WTC11 (cell line): ENCODE measurements at regions not wholly inside any gene's neighbourhood (a gene's known extent, or its start where the extent isn't known, plus 50 kb on each side); places are given as distances from the start of the nearest gene placed in this dataset.

Experiments used
- SP1 ChIP-seq: sonication (generic); formaldehyde crosslinking; conservative IDR thresholded peaks from 2 replicates; pipeline ENCODE4 v1.8.1; 2022; ENCODE audit warnings: missing genetic modification reagents
- TF ChIP-seq, protein P1 (sequence below): sonication (generic); formaldehyde crosslinking; conservative IDR thresholded peaks from 2 replicates; pipeline ENCODE4 v1.8.1; 2022; ENCODE audit warnings: mild to moderate bottlenecking, missing genetic modification reagents
- TF ChIP-seq, protein P2 (sequence below): fragments of 200-600 bp; IDR thresholded peaks from 2 replicates; pipeline ENCODE4 v1.8.0; 2022; ENCODE audit warnings: antibody characterized with exemption

GRCh38 chr12:114735011-114735410 is 51.0 kb upstream of the TBX3 start:
- TF ChIP-seq, protein P1, sequence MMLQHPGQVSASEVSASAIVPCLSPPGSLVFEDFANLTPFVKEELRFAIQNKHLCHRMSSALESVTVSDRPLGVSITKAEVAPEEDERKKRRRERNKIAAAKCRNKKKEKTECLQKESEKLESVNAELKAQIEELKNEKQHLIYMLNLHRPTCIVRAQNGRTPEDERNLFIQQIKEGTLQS (CRISPR knock-in tag) = no peak
- TF ChIP-seq, protein P2, sequence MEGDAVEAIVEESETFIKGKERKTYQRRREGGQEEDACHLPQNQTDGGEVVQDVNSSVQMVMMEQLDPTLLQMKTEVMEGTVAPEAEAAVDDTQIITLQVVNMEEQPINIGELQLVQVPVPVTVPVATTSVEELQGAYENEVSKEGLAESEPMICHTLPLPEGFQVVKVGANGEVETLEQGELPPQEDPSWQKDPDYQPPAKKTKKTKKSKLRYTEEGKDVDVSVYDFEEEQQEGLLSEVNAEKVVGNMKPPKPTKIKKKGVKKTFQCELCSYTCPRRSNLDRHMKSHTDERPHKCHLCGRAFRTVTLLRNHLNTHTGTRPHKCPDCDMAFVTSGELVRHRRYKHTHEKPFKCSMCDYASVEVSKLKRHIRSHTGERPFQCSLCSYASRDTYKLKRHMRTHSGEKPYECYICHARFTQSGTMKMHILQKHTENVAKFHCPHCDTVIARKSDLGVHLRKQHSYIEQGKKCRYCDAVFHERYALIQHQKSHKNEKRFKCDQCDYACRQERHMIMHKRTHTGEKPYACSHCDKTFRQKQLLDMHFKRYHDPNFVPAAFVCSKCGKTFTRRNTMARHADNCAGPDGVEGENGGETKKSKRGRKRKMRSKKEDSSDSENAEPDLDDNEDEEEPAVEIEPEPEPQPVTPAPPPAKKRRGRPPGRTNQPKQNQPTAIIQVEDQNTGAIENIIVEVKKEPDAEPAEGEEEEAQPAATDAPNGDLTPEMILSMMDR = no peak
- no peak for TF ChIP-seq SP1 (CRISPR knock-in tag)
